GM12878 (cell line): ENCODE measurements at regions not wholly inside any gene's neighbourhood (a gene's known extent, or its start where the extent isn't known, plus 50 kb on each side); places are given as distances from the start of the nearest gene placed in this dataset.

Source experiments
- BRCA1 ChIP-seq: IDR thresholded peaks from 2 replicates; pipeline ENCODE4 v1.6.1; 2011; ENCODE audit warnings: low read depth, low read length, improper control_type of control experiment
- EP300 ChIP-seq, 2 experiments: fragments of 150-350 bp in 1 of 2; IDR thresholded peaks; 2 replicates each; pipeline ENCODE4 v1.6.1; 2011 to 2012; ENCODE audit warnings: low read depth in 2 of 2, low read length in 2 of 2, borderline replicate concordance in 1 of 2, improper control_type of control experiment in 1 of 2, inconsistent platforms in 1 of 2; ENCODE audit not compliant: control insufficient read depth in 1 of 2
- MTA2 ChIP-seq: fragments of 450-650 bp; IDR thresholded peaks from 2 replicates; pipeline ENCODE4 v1.6.1; 2016; ENCODE audit warnings: low read depth, mild to moderate bottlenecking, moderate library complexity
- MXI1 ChIP-seq: fragments of 150-350 bp; IDR thresholded peaks from 2 replicates; pipeline ENCODE4 v1.6.1; 2011; ENCODE audit warnings: low read depth, mild to moderate bottlenecking, inconsistent platforms, low read length, improper control_type of control experiment
- POLR2A ChIP-seq: IDR thresholded peaks from 2 replicates; pipeline ENCODE4 v1.6.1; 2011; ENCODE audit warnings: low read depth, mild to moderate bottlenecking, low read length
- POLR2AphosphoS5 ChIP-seq: IDR thresholded peaks from 2 replicates; pipeline ENCODE4 v1.6.1; 2011; ENCODE audit warnings: mild to moderate bottlenecking, low read length, inconsistent platforms
- RELA ChIP-seq: fragments of 450-650 bp; IDR thresholded peaks from 2 replicates; pipeline ENCODE4 v1.8.0; 2014; ENCODE audit warnings: borderline replicate concordance; ENCODE audit not compliant: partially characterized antibody
- SMC3 ChIP-seq: IDR thresholded peaks from 2 replicates; pipeline ENCODE4 v1.6.1; 2011; ENCODE audit warnings: low read length, improper control_type of control experiment, borderline replicate concordance
- STAT3 ChIP-seq: IDR thresholded peaks from 2 replicates; pipeline ENCODE4 v1.6.1; 2011; ENCODE audit warnings: low read depth, low read length, improper control_type of control experiment
- TCF12 ChIP-seq: IDR thresholded peaks from 2 replicates; pipeline ENCODE4 v1.6.1; 2011; ENCODE audit warnings: low read depth, mild to moderate bottlenecking, low read length
- YY1 ChIP-seq: IDR thresholded peaks from 2 replicates; pipeline ENCODE4 v1.6.1; 2011; ENCODE audit warnings: low read depth, mild to moderate bottlenecking, low read length
- TF ChIP-seq, protein P1 (sequence below), 3 experiments: IDR thresholded peaks in 2 of 3; conservative IDR thresholded peaks in 1 of 3; 2 replicates each; pipeline ENCODE4 v1.5.1; 2011; ENCODE audit warnings: low read depth in 3 of 3, low read length in 3 of 3, mild to moderate bottlenecking in 3 of 3, control low read depth in 2 of 3, moderate library complexity in 2 of 3, inconsistent platforms in 1 of 3, mixed read lengths in 1 of 3; ENCODE audit not compliant: control insufficient read depth in 2 of 3, insufficient read depth in 1 of 3; ENCODE audit errors: extremely low read depth in 1 of 3

DNA sequence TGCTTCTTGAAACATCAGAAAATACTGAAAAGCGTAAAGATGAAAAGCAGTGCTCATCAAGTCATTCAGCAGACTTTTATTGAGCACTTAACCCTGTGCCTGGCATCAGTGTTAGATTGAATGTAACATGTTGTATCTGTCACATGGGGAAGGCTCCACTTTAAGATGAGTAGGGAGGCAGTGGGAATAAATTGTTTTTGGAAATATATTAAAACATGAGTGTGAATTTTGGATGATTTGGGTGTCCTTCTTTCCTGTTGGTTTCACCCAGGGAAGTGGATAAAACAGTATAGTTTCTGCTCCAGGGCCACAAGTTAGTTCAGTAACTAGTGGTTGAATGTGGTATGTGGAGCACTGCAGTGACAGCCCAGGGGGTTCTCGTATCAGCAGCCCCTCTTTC is 301.4 kb upstream of the TPM1 start:
- TF ChIP-seq EP300 (IDR thresholded peaks at IDR 0.05; ENCODE audit: borderline replicate concordance in 1 of 2, control insufficient read depth in 1 of 2, low read depth in 2 of 2, low read length in 2 of 2) (no peak), TCF12 (no peak), RELA (no peak), MTA2 (no peak), SMC3 (no peak), MXI1 (no peak), BRCA1 (no peak), POLR2A (no peak), POLR2AphosphoS5 (no peak), STAT3 (no peak), YY1 (no peak)
- TF ChIP-seq, protein P1, sequence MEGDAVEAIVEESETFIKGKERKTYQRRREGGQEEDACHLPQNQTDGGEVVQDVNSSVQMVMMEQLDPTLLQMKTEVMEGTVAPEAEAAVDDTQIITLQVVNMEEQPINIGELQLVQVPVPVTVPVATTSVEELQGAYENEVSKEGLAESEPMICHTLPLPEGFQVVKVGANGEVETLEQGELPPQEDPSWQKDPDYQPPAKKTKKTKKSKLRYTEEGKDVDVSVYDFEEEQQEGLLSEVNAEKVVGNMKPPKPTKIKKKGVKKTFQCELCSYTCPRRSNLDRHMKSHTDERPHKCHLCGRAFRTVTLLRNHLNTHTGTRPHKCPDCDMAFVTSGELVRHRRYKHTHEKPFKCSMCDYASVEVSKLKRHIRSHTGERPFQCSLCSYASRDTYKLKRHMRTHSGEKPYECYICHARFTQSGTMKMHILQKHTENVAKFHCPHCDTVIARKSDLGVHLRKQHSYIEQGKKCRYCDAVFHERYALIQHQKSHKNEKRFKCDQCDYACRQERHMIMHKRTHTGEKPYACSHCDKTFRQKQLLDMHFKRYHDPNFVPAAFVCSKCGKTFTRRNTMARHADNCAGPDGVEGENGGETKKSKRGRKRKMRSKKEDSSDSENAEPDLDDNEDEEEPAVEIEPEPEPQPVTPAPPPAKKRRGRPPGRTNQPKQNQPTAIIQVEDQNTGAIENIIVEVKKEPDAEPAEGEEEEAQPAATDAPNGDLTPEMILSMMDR (IDR thresholded peaks at IDR 0.05 in 2 of 3, conservative IDR thresholded peaks at IDR 0.05 in 1 of 3; ENCODE audit: control insufficient read depth in 2 of 3, extremely low read depth in 1 of 3, insufficient read depth in 1 of 3, low read depth in 3 of 3, low read length in 3 of 3), result no peak
